PC-9 (cell line): ENCODE measurements at regions not wholly inside any gene's neighbourhood (a gene's known extent, or its start where the extent isn't known, plus 50 kb on each side); places are given as distances from the start of the nearest gene placed in this dataset.

Source experiments
- CTCF ChIP-seq: fragments of 200-600 bp; sonication (generic); conservative IDR thresholded peaks from 2 replicates; pipeline ENCODE4 v1.6.1; 2017; ENCODE audit warnings: mixed run types, antibody characterized with exemption, mild to moderate bottlenecking, moderate library complexity
- EZH2 ChIP-seq: fragments of 200-600 bp; sonication (generic); IDR thresholded peaks from 2 replicates; pipeline ENCODE4 v1.8.0; 2017; ENCODE audit warnings: antibody characterized with exemption, low read depth

GRCh38 chr14:28382444-28383190, 384.0 kb upstream of the FOXG1 start:
- TF ChIP-seq CTCF (no peak), EZH2 (no peak)
